H1 (cell line): ENCODE measurements at regions not wholly inside any gene's neighbourhood (a gene's known extent, or its start where the extent isn't known, plus 50 kb on each side); places are given as distances from the start of the nearest gene placed in this dataset.

Source experiments
- CTCF ChIA-PET: fragments of 300-600 bp; sonication (Branson Sonifier 250); formaldehyde crosslinking; loops from one replicate; lab custom pipeline; 2021; ENCODE audit not compliant: partially characterized antibody; lab: Charles Lee
- POLR2A ChIA-PET: fragments of 300-600 bp; sonication (Branson Sonifier 250); formaldehyde crosslinking; loops from one replicate; lab custom pipeline; 2021; ENCODE audit warnings: inconsistent platforms; ENCODE audit not compliant: partially characterized antibody; lab: Charles Lee
- DNase-seq, 2 experiments: peaks; one replicate each; pipeline versions ENCODE4 v3.0.0 to v3.0.0-alpha.2; 2010 to 2022; ENCODE audit warnings: low spot score in 2 of 2, low read depth in 1 of 2, mixed read lengths in 1 of 2
- FAIRE-seq: peaks from 2 replicates; lab custom pipeline; 2011; peaks lifted over from hg19 to GRCh38; lab: Jason Lieb, UNC
- H2AFZ ChIP-seq: 2 replicates; pipeline ENCODE4 v1.8.1; 2012; ENCODE audit warnings: low read length, inconsistent platforms
- H2AK5ac ChIP-seq: 2 replicates; pipeline ENCODE4 v1.6.1; 2013; ENCODE audit warnings: low read depth, low read length
- H2BK120ac ChIP-seq: replicated peaks from 2 replicates; pipeline ENCODE3; 2013; ENCODE audit warnings: low read depth, low read length, inconsistent platforms
- H2BK12ac ChIP-seq: 2 replicates; pipeline ENCODE4 v1.6.1; 2013; ENCODE audit warnings: low read depth, low read length
- H2BK15ac ChIP-seq: 2 replicates; pipeline ENCODE4 v1.6.1; 2013; ENCODE audit warnings: low read length
- H2BK20ac ChIP-seq: 2 replicates; pipeline ENCODE4 v1.6.1; 2013; ENCODE audit warnings: low read length
- H2BK5ac ChIP-seq: 2 replicates; pipeline ENCODE4 v1.6.1; 2013; ENCODE audit warnings: low read depth, low read length
- H3K14ac ChIP-seq: 2 replicates; pipeline ENCODE4 v1.6.1; 2013; ENCODE audit warnings: inconsistent platforms; ENCODE audit not compliant: insufficient read length
- H3K18ac ChIP-seq: 2 replicates; pipeline ENCODE4 v1.6.1; 2013; ENCODE audit warnings: low read length; ENCODE audit errors: extremely low read depth
- H3K23ac ChIP-seq: 2 replicates; pipeline ENCODE4 v1.6.1; 2013; ENCODE audit warnings: inconsistent platforms; ENCODE audit not compliant: insufficient read length
- H3K23me2 ChIP-seq: 2 replicates; pipeline ENCODE4 v1.6.1; 2013; ENCODE audit warnings: low read depth, low read length
- H3K27ac ChIP-seq: 2 replicates; pipeline ENCODE4 v1.6.1; 2011; ENCODE audit warnings: low read depth, low read length, inconsistent platforms
- H3K27me3 ChIP-seq, 4 experiments: replicated peaks in 1 of 4; 1 replicate in 1 of 4; 2 replicates in 3 of 4; pipeline versions ENCODE4 v1.6.1 to v1.8.1; 2011 to 2013; ENCODE audit warnings: low read length in 3 of 4, mild to moderate bottlenecking in 3 of 4, inconsistent platforms in 2 of 4, mixed read lengths in 2 of 4, moderate library complexity in 1 of 4; ENCODE audit not compliant: control insufficient read depth in 3 of 4, insufficient read depth in 3 of 4; ENCODE audit errors: extremely low read depth in 1 of 4
- H3K36me3 ChIP-seq, 4 experiments: 2 replicates each; pipeline versions ENCODE4 v1.6.1 to v1.8.1; 2011 to 2013; ENCODE audit warnings: mild to moderate bottlenecking in 4 of 4, low read length in 3 of 4, moderate library complexity in 2 of 4, control low read depth in 1 of 4, inconsistent platforms in 1 of 4; ENCODE audit not compliant: insufficient read depth in 4 of 4, control insufficient read depth in 2 of 4
- H3K4ac ChIP-seq: replicated peaks from 2 replicates; pipeline ENCODE3; 2013; ENCODE audit warnings: low read length, low read depth, mixed read lengths, inconsistent platforms; ENCODE audit not compliant: insufficient read length
- H3K4me1 ChIP-seq, 4 experiments: replicated peaks in 1 of 4; 1 replicate in 1 of 4; 2 replicates in 3 of 4; pipeline versions ENCODE4 v1.6.1 to v1.8.1; 2011 to 2013; ENCODE audit warnings: low read length in 3 of 4, inconsistent platforms in 2 of 4, mixed read lengths in 1 of 4; ENCODE audit not compliant: insufficient read depth in 4 of 4, control insufficient read depth in 3 of 4
- H3K4me2 ChIP-seq, 2 experiments: 2 replicates each; pipeline versions ENCODE4 v1.6.1 to v1.8.1; 2011 to 2013; ENCODE audit warnings: low read depth in 2 of 2, low read length in 2 of 2, control low read depth in 1 of 2, inconsistent platforms in 1 of 2, mild to moderate bottlenecking in 1 of 2; ENCODE audit not compliant: insufficient read depth in 1 of 2
- H3K4me3 ChIP-seq, 4 experiments: fragments of 200-600, 300-600 bp in 1 of 4; sonication (generic), shearing (Covaris generic), sonication (Bioruptor Twin) in 1 of 4; 2 replicates each; pipeline versions ENCODE4 v1.5.1 to v1.8.1; 2011 to 2016; ENCODE audit warnings: low read length in 4 of 4, low read depth in 3 of 4, control low read depth in 2 of 4, inconsistent platforms in 2 of 4, mild to moderate bottlenecking in 2 of 4, mixed read lengths in 1 of 4, moderate library complexity in 1 of 4; ENCODE audit not compliant: insufficient read depth in 2 of 4; ENCODE audit errors: extremely low read depth in 1 of 4
- H3K56ac ChIP-seq: replicated peaks from 2 replicates; pipeline ENCODE3; 2013; ENCODE audit warnings: low read depth, mild to moderate bottlenecking, mixed read lengths, low read length, inconsistent platforms; ENCODE audit not compliant: insufficient read length
- H3K79me1 ChIP-seq: 2 replicates; pipeline ENCODE4 v1.6.1; 2013; ENCODE audit warnings: low read depth, low read length, control low read depth
- H3K79me2 ChIP-seq, 2 experiments: 2 replicates each; pipeline versions ENCODE4 v1.6.1 to v1.8.1; 2012 to 2013; ENCODE audit warnings: low read length in 2 of 2, mild to moderate bottlenecking in 2 of 2, inconsistent platforms in 1 of 2; ENCODE audit not compliant: insufficient read depth in 2 of 2, control insufficient read depth in 1 of 2
- H3K9ac ChIP-seq, 4 experiments: replicated peaks in 1 of 4; 1 replicate in 1 of 4; 2 replicates in 3 of 4; pipeline versions ENCODE4 v1.6.1 to v1.8.1; 2011 to 2013; ENCODE audit warnings: low read depth in 3 of 4, low read length in 3 of 4, control low read depth in 2 of 4, mild to moderate bottlenecking in 2 of 4, moderate library complexity in 2 of 4, inconsistent platforms in 1 of 4; ENCODE audit errors: extremely low read depth in 1 of 4
- H3K9me3 ChIP-seq, 2 experiments: 2 replicates each; pipeline versions ENCODE4 v1.6.1 to v1.8.1; 2012 to 2013; ENCODE audit warnings: mild to moderate bottlenecking in 2 of 2, moderate library complexity in 2 of 2, control low read depth in 1 of 2, inconsistent platforms in 1 of 2, low read depth in 1 of 2, low read length in 1 of 2, mixed read lengths in 1 of 2; ENCODE audit not compliant: insufficient read depth in 2 of 2
- H4K20me1 ChIP-seq, 2 experiments: replicated peaks in 1 of 2; 2 replicates each; pipeline versions ENCODE3 to v1.8.1; 2011 to 2013; ENCODE audit warnings: inconsistent platforms in 2 of 2, low read length in 2 of 2, mild to moderate bottlenecking in 1 of 2; ENCODE audit not compliant: insufficient read depth in 2 of 2, control insufficient read depth in 1 of 2
- H4K5ac ChIP-seq: 2 replicates; pipeline ENCODE4 v1.6.1; 2013; ENCODE audit warnings: low read length, low read depth, mixed read lengths, inconsistent platforms; ENCODE audit not compliant: insufficient read length
- H4K8ac ChIP-seq: 2 replicates; pipeline ENCODE4 v1.8.0; 2013; ENCODE audit warnings: mild to moderate bottlenecking, moderate library complexity, low read length, inconsistent platforms; ENCODE audit not compliant: insufficient read depth; ENCODE audit errors: extremely low read depth
- H4K91ac ChIP-seq: replicated peaks from 2 replicates; pipeline ENCODE3; 2013; ENCODE audit warnings: low read length, mixed read lengths, inconsistent platforms; ENCODE audit not compliant: insufficient read length
- CBX8 ChIP-seq: fragments of 300-800, 300-1000 bp; sonication (generic); IDR thresholded peaks from 2 replicates; pipeline ENCODE4 v1.7.1; 2016; ENCODE audit warnings: low read depth, low read length, borderline replicate concordance
- CHD1 ChIP-seq: IDR thresholded peaks from 2 replicates; pipeline ENCODE4 v1.6.1; 2012; ENCODE audit warnings: low read depth, low read length, improper control_type of control experiment
- EZH2 ChIP-seq: fragments of 200-600 bp; sonication (generic); IDR thresholded peaks from 2 replicates; pipeline ENCODE4 v1.7.1; 2012; ENCODE audit warnings: low read depth, mild to moderate bottlenecking, moderate library complexity, low read length, inconsistent platforms; ENCODE audit not compliant: severe bottlenecking
- GABPA ChIP-seq: IDR thresholded peaks from 2 replicates; pipeline ENCODE4 v1.6.1; 2011; ENCODE audit warnings: mild to moderate bottlenecking, low read length, moderate library complexity, borderline replicate concordance; ENCODE audit not compliant: insufficient read depth
- HDAC2 ChIP-seq, 2 experiments: fragments of 300-600 bp in 1 of 2; sonication (generic) in 1 of 2; IDR thresholded peaks; 2 replicates each; pipeline ENCODE4 v1.6.1; 2011 to 2012; ENCODE audit warnings: low read depth in 2 of 2, low read length in 2 of 2, mild to moderate bottlenecking in 2 of 2, moderate library complexity in 2 of 2, borderline replicate concordance in 1 of 2, inconsistent platforms in 1 of 2
- JUN ChIP-seq: IDR thresholded peaks from 2 replicates; pipeline ENCODE4 v1.6.1; 2011; ENCODE audit warnings: low read depth, mild to moderate bottlenecking, improper control_type of control experiment, low read length
- KDM1A ChIP-seq: fragments of 200-600, 300-600 bp; sonication (generic); IDR thresholded peaks from 2 replicates; pipeline ENCODE4 v1.7.1; 2016; ENCODE audit warnings: mild to moderate bottlenecking, low read length, borderline replicate concordance
- POLR2A ChIP-seq, 2 experiments: IDR thresholded peaks; 1 replicate in 1 of 2; 2 replicates in 1 of 2; pipeline ENCODE4 v1.6.1; 2011; ENCODE audit warnings: low read depth in 2 of 2, low read length in 2 of 2, mild to moderate bottlenecking in 2 of 2; ENCODE audit errors: control extremely low read depth in 1 of 2
- POLR2AphosphoS5 ChIP-seq: IDR thresholded peaks from 2 replicates; pipeline ENCODE4 v1.6.1; 2011; ENCODE audit warnings: low read depth, low read length
- RAD21 ChIP-seq, 2 experiments: IDR thresholded peaks in 1 of 2; conservative IDR thresholded peaks in 1 of 2; 2 replicates each; pipeline ENCODE4 v1.6.1; 2011; ENCODE audit warnings: low read depth in 2 of 2, low read length in 2 of 2, improper control_type of control experiment in 1 of 2, inconsistent platforms in 1 of 2, mild to moderate bottlenecking in 1 of 2, moderate library complexity in 1 of 2
- RXRA ChIP-seq: IDR thresholded peaks from 2 replicates; pipeline ENCODE4 v1.6.1; 2011; ENCODE audit warnings: low read depth, mild to moderate bottlenecking, low read length, moderate library complexity; ENCODE audit not compliant: insufficient read depth
- SP4 ChIP-seq: IDR thresholded peaks from 2 replicates; pipeline ENCODE4 v1.6.1; 2012; ENCODE audit warnings: low read length, inconsistent platforms
- SUZ12 ChIP-seq: fragments of 200-600 bp; sonication (generic); IDR thresholded peaks from 2 replicates; pipeline ENCODE4 v1.6.1; 2012; ENCODE audit warnings: mild to moderate bottlenecking, inconsistent platforms, low read length, moderate library complexity, mixed read lengths
- WGBS, 2 experiments: shearing (Covaris generic) in 1 of 2; methylation state at CpG; one replicate each; pipeline versions ENCODE4 v1.1.6 to v1.1.7; 2013 to 2015; ENCODE audit warnings: low lambda C conversion rate in 2 of 2, mixed read lengths in 2 of 2, inconsistent platforms in 1 of 2, low coverage in 1 of 2, missing lambda C conversion rate in 1 of 2; ENCODE audit not compliant: insufficient replicate concordance in 2 of 2, insufficient coverage in 1 of 2, insufficient read length in 1 of 2; ENCODE audit errors: extremely low coverage in 1 of 2, missing lambda C conversion rate in 1 of 2; 5-methylcytosine and 5-hydroxymethylcytosine counted together

- CTCF ChIA-PET, result no interaction called here
- Histone ChIP-seq H2BK15ac (no peak overlapping the region), H3K14ac (no peak overlapping the region), H4K5ac (no peak overlapping the region), H2BK5ac (no peak overlapping the region), H3K4me3 (no peak overlapping the region), H3K27me3 (no peaks in the 10 kb centered on the region), H3K23ac (no peak overlapping the region), H2AK5ac (no peak overlapping the region), H2BK12ac (no peak overlapping the region), H3K4me1 (no peaks in the 10 kb centered on the region), H3K18ac (no peak overlapping the region), H3K79me2 (no peaks in the 10 kb centered on the region), H3K36me3 (no peaks in the 10 kb centered on the region; a peak in 1 of 8 replicates), H3K9ac (no peak overlapping the region), H3K79me1 (no peaks in the 10 kb centered on the region), H3K56ac (no peak overlapping the region), H2AFZ (no peak overlapping the region), H3K27ac (no peak overlapping the region), H4K20me1 (no peaks in the 10 kb centered on the region), H3K23me2 (no peaks in the 10 kb centered on the region), H3K4me2 (no peak overlapping the region), H2BK120ac (no peak overlapping the region), H3K9me3 (no peaks in the 10 kb centered on the region), H3K4ac (no peak overlapping the region), H4K91ac (no peak overlapping the region), H2BK20ac (no peak overlapping the region), H4K8ac (no peak overlapping the region)
- no peak for FAIRE-seq
- DNase-seq, result no peak
- POLR2A ChIA-PET, result no interaction called here
- 76% methylated on average over 5 of the region's 5 CpGs; no CpG with 5 or more reads in 1 of the 2 experiments for WGBS, 2 experiments
- TF ChIP-seq SUZ12 (no peak), RXRA (no peak), GABPA (no peak), CHD1 (no peak), POLR2A (IDR thresholded peaks at IDR 0.05; ENCODE audit: control extremely low read depth in 1 of 2, low read depth in 2 of 2, low read length in 2 of 2) (no peak), EZH2 (no peak), POLR2AphosphoS5 (no peak), CBX8 (no peak), KDM1A (no peak), JUN (no peak), HDAC2 (IDR thresholded peaks at IDR 0.05; ENCODE audit: borderline replicate concordance in 1 of 2, low read depth in 2 of 2, low read length in 2 of 2) (no peak), SP4 (no peak), RAD21 (IDR thresholded peaks at IDR 0.05 in 1 of 2, conservative IDR thresholded peaks at IDR 0.05 in 1 of 2; ENCODE audit: low read depth in 2 of 2, low read length in 2 of 2) (no peak)
Observed at GRCh38 chr1:168863772-168864171, 134.8 kb upstream of the DPT start.
